OCI-LY1 (cell line): ENCODE measurements at regions not wholly inside any gene's neighbourhood (a gene's known extent, or its start where the extent isn't known, plus 50 kb on each side); places are given as distances from the start of the nearest gene placed in this dataset.
"Not testable (repeated sequence)": the region's sequence is repeated elsewhere in the genome, so short reads cannot be mapped to it uniquely, and the experiment has no call there.

Experiments used
- CTCF ChIP-seq: fragments of 200-600 bp; sonication (generic), shearing (Covaris generic); IDR thresholded peaks from 2 replicates; pipeline ENCODE4 v1.5.1; 2017; ENCODE audit warnings: mild to moderate bottlenecking, antibody characterized with exemption, low read length, moderate library complexity, mixed read lengths
- EZH2 ChIP-seq: fragments of 200-600 bp; sonication (generic), shearing (Covaris generic); IDR thresholded peaks from 2 replicates; pipeline ENCODE4 v1.8.0; 2017; ENCODE audit warnings: borderline replicate concordance, mixed run types, mild to moderate bottlenecking, antibody characterized with exemption, low read length, moderate library complexity, mixed read lengths

- TF ChIP-seq CTCF, EZH2: not testable (repeated sequence)
Measured at GRCh38 chr1:220475141-220475540, 52.8 kb upstream of the MARK1 start.
